ENCODE measurements at regions not wholly inside any gene's neighbourhood (a gene's known extent, or its start where the extent isn't known, plus 50 kb on each side); places are given as distances from the start of the nearest gene placed in this dataset.
"Not testable (repeated sequence)": the region's sequence is repeated elsewhere in the genome, so short reads cannot be mapped to it uniquely, and the experiment has no call there.

DNA sequence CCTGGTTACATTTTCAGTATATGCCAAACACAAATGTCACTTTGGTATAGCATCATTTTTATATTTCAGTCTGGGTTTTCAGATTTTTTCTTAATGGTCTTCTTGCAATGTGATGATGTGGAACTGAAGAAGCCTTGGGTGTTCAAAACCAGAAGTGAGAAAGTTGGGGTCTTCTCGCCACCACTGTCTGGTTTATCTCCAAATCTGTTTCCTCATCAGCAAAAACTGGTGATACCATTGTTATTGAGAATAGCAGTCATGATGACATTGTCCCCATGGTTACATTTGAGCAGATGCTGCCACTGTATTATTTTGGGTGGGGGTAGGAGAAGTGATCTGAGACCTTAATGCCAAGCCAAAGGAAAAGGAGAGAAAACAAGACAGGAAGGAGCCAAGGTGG is 85.9 kb upstream of the MAP3K1 start:
- Histone ChIP-seq H3K9me3 (ENCODE audit: insufficient read depth, low read depth, low read length) (no peaks in the 10 kb centered on the region), H3K9ac (ENCODE audit: low read depth, low read length, poor library complexity, severe bottlenecking) (no peak overlapping the region), H2AFZ (ENCODE audit: low read length) (no peak overlapping the region), H3K4me2 (ENCODE audit: low read depth, low read length, poor library complexity, severe bottlenecking) (no peak overlapping the region), H3K4me1 (ENCODE audit: insufficient read depth, low read length, poor library complexity, severe bottlenecking) (peaks cover 26% of the 10 kb centered on the region), H3K9me2 (replicated peaks; ENCODE audit: low read depth, low read length) (no peaks in the 10 kb centered on the region), H4K20me1 (ENCODE audit: insufficient read depth, low read length, poor library complexity, severe bottlenecking) (no peaks in the 10 kb centered on the region), H3K36me3 (ENCODE audit: insufficient read depth, low read length) (no peaks in the 10 kb centered on the region), H3K4me3 (ENCODE audit: low read length, poor library complexity, severe bottlenecking) (no peak overlapping the region), H3K79me2 (ENCODE audit: insufficient read depth, low read length) (no peaks in the 10 kb centered on the region), H3F3A (ENCODE audit: low read depth) (no peaks in the 10 kb centered on the region), H3K27me3 (ENCODE audit: insufficient read depth, low read length, poor library complexity, severe bottlenecking) (no peaks in the 10 kb centered on the region)
- TF ChIP-seq EZH2phosphoT487 (IDR thresholded peaks at IDR 0.05; ENCODE audit: borderline replicate concordance) = no peak
- TF ChIP-seq, protein P1, sequence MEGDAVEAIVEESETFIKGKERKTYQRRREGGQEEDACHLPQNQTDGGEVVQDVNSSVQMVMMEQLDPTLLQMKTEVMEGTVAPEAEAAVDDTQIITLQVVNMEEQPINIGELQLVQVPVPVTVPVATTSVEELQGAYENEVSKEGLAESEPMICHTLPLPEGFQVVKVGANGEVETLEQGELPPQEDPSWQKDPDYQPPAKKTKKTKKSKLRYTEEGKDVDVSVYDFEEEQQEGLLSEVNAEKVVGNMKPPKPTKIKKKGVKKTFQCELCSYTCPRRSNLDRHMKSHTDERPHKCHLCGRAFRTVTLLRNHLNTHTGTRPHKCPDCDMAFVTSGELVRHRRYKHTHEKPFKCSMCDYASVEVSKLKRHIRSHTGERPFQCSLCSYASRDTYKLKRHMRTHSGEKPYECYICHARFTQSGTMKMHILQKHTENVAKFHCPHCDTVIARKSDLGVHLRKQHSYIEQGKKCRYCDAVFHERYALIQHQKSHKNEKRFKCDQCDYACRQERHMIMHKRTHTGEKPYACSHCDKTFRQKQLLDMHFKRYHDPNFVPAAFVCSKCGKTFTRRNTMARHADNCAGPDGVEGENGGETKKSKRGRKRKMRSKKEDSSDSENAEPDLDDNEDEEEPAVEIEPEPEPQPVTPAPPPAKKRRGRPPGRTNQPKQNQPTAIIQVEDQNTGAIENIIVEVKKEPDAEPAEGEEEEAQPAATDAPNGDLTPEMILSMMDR (conservative IDR thresholded peaks at IDR 0.05; ENCODE audit: low read length) = no peak

DNA sequence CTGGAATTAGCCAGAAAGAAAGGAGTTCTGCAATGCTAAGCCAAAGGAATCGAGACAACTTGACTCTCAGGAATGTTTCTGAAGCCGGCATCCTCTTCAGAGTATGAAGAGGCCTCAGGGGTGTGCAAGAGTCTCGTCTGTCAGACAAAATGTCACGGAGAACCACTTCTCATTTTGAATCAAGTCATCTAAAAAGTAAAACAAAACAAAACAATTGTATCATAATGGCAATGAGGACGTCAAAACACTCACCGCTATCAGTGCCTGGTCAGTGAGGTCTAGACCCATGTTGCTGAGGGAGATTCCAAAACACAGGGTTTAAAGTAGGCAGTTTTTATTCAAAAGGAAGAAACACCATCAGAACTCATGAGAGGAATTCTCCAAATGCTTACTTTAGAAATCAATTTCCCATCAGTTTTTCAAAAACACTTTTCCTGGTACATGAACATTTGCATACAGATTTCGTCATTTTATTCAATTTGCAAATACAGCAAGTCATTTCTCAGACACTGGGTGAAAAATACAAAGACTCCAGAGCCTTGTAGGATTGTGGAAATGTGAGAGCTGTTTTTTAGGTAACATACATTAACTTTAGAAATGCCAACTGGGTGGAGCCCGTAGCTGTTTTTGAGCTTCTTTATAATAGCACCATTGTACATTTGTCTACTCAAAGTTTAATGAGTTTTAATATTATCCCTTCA is 89.5 kb upstream of the MAP3K1 start:
- TF ChIP-seq, protein P1 (conservative IDR thresholded peaks at IDR 0.05; ENCODE audit: low read length) = no peak
- no peak for TF ChIP-seq EZH2phosphoT487 (IDR thresholded peaks at IDR 0.05; ENCODE audit: borderline replicate concordance)
- Histone ChIP-seq H3K27me3 (ENCODE audit: insufficient read depth, low read length, poor library complexity, severe bottlenecking) (no peaks in the 10 kb centered on the region), H2AFZ (ENCODE audit: low read length) (no peak overlapping the region), H4K20me1 (ENCODE audit: insufficient read depth, low read length, poor library complexity, severe bottlenecking) (no peaks in the 10 kb centered on the region), H3K9ac (ENCODE audit: low read depth, low read length, poor library complexity, severe bottlenecking) (no peak overlapping the region), H3K4me2 (ENCODE audit: low read depth, low read length, poor library complexity, severe bottlenecking) (no peak overlapping the region), H3K4me3 (ENCODE audit: low read length, poor library complexity, severe bottlenecking) (no peak overlapping the region), H3K4me1 (ENCODE audit: insufficient read depth, low read length, poor library complexity, severe bottlenecking) (peaks cover 12% of the 10 kb centered on the region), H3K9me2 (replicated peaks; ENCODE audit: low read depth, low read length) (no peaks in the 10 kb centered on the region), H3K79me2 (ENCODE audit: insufficient read depth, low read length) (no peaks in the 10 kb centered on the region), H3K9me3 (ENCODE audit: insufficient read depth, low read depth, low read length) (no peaks in the 10 kb centered on the region), H3K36me3 (ENCODE audit: insufficient read depth, low read length) (no peaks in the 10 kb centered on the region), H3F3A (ENCODE audit: low read depth) (no peaks in the 10 kb centered on the region)

DNA sequence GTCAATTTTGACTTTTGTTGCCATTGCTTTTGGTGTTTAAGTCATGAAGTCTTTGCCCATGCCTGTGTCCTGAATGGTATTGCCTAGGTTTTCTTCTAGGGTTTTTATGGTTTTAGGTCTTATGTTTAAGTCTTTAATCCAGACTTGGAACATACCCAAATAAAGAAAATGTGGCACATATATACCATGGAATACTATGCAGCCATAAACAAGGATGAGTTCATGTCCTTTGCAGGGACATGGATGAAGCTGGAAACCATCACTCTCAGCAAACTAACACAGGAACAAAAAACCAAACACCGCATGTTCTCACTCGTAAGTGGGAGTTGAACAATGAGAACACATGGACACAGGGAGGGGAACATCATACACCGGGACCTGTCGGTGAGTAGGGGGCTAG is 90.5 kb upstream of the MAP3K1 start:
- H3K4me2 ChIP-seq (ENCODE audit: low read depth, low read length, poor library complexity, severe bottlenecking); H3K36me3 ChIP-seq (ENCODE audit: insufficient read depth, low read length); H3K4me1 ChIP-seq (ENCODE audit: insufficient read depth, low read length, poor library complexity, severe bottlenecking); H3F3A ChIP-seq (ENCODE audit: low read depth); H3K4me3 ChIP-seq (ENCODE audit: low read length, poor library complexity, severe bottlenecking); H3K9me3 ChIP-seq (ENCODE audit: insufficient read depth, low read depth, low read length); H3K9ac ChIP-seq (ENCODE audit: low read depth, low read length, poor library complexity, severe bottlenecking); H2AFZ ChIP-seq (ENCODE audit: low read length); H3K27me3 ChIP-seq (ENCODE audit: insufficient read depth, low read length, poor library complexity, severe bottlenecking); H3K9me2 ChIP-seq (replicated peaks; ENCODE audit: low read depth, low read length); H4K20me1 ChIP-seq (ENCODE audit: insufficient read depth, low read length, poor library complexity, severe bottlenecking); H3K79me2 ChIP-seq (ENCODE audit: insufficient read depth, low read length): not testable (repeated sequence)

DNA sequence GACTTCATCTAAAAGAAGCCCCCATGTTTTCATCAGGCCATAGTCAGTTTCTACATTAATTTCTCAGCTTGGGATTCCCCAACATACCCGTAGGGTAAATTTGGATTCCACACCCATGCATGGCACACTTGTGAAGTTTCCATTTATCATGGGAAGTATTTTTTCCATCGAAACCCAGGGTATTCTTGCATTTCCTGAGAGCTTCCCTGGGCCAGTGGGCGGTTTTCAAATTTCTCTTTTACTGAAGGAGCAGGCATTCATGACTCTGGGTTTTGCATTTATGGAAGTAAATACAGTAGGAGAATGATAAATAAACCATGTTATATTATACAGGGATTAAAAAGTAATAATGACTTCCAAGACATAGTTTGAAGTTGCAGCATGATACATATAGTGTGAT is 93.0 kb upstream of the MAP3K1 start:
- no peaks in the 10 kb centered on the region for H3K79me2 ChIP-seq (ENCODE audit: insufficient read depth, low read length)
- no peak for TF ChIP-seq EZH2phosphoT487 (IDR thresholded peaks at IDR 0.05; ENCODE audit: borderline replicate concordance)
- TF ChIP-seq, protein P1 (conservative IDR thresholded peaks at IDR 0.05; ENCODE audit: low read length) = no peak

More for the DNA sequence above, 93.0 kb upstream of the MAP3K1 start:
- no peaks in the 10 kb centered on the region for H3K27me3 ChIP-seq (ENCODE audit: insufficient read depth, low read length, poor library complexity, severe bottlenecking)
- no peak overlapping the region for H3K4me2 ChIP-seq (ENCODE audit: low read depth, low read length, poor library complexity, severe bottlenecking)
- H3K4me3 ChIP-seq (ENCODE audit: low read length, poor library complexity, severe bottlenecking) = no peak overlapping the region
- H3K36me3 ChIP-seq (ENCODE audit: insufficient read depth, low read length) = no peaks in the 10 kb centered on the region
- no peaks in the 10 kb centered on the region for H3K9me2 ChIP-seq (replicated peaks; ENCODE audit: low read depth, low read length)
- H3K9me3 ChIP-seq (ENCODE audit: insufficient read depth, low read depth, low read length) = no peaks in the 10 kb centered on the region
- no peak overlapping the region for H2AFZ ChIP-seq (ENCODE audit: low read length)
- no peaks in the 10 kb centered on the region for H3F3A ChIP-seq (ENCODE audit: low read depth)
- H3K4me1 ChIP-seq (ENCODE audit: insufficient read depth, low read length, poor library complexity, severe bottlenecking) = no peaks in the 10 kb centered on the region
- no peak overlapping the region for H3K9ac ChIP-seq (ENCODE audit: low read depth, low read length, poor library complexity, severe bottlenecking)
- no peaks in the 10 kb centered on the region for H4K20me1 ChIP-seq (ENCODE audit: insufficient read depth, low read length, poor library complexity, severe bottlenecking)

Data from Loucy (cell line).